ENCODE measurements at regions not wholly inside any gene's neighbourhood (a gene's known extent, or its start where the extent isn't known, plus 50 kb on each side); places are given as distances from the start of the nearest gene placed in this dataset.

- no peak overlapping the region for H3K4me2 ChIP-seq (ENCODE audit: insufficient read depth, low read length)
Observed at GRCh38 chr9:90131568-90131967, 511.1 kb downstream of the DIRAS2 start.

GRCh38 chr9:90132866-90133265, 509.8 kb downstream of the DIRAS2 start:
- no peaks in the 10 kb centered on the region for H3K27me3 ChIP-seq (ENCODE audit: insufficient read depth, low read length)
- no peak for DNase-seq (ENCODE audit: insufficient read length, low spot score, missing footprints)
- H3K4me1 ChIP-seq (ENCODE audit: insufficient read depth, low read length) = no peaks in the 10 kb centered on the region
- no peak overlapping the region for H2AFZ ChIP-seq (ENCODE audit: low read length)
- no peaks in the 10 kb centered on the region for H3K79me2 ChIP-seq (ENCODE audit: insufficient read depth, low read length)
- H3K27ac ChIP-seq (ENCODE audit: low read depth, low read length) = no peak overlapping the region
- no peaks in the 10 kb centered on the region for H3K9me3 ChIP-seq (ENCODE audit: low read depth, low read length)
- TF ChIP-seq CTCF (IDR thresholded peaks at IDR 0.05; ENCODE audit: extremely low read depth, low read depth, low read length) = no peak
- H3K4me3 ChIP-seq (ENCODE audit: insufficient read depth, low read length) = no peak overlapping the region
- H4K20me1 ChIP-seq (ENCODE audit: insufficient read depth, low read length) = no peaks in the 10 kb centered on the region
- no peaks in the 10 kb centered on the region for H3K36me3 ChIP-seq (ENCODE audit: insufficient read depth, low read length)
- no peak overlapping the region for H3K4me2 ChIP-seq (ENCODE audit: insufficient read depth, low read length)

More at GRCh38 chr9:90131568-90131967, 511.1 kb downstream of the DIRAS2 start:
- Histone ChIP-seq H3K4me1 (ENCODE audit: insufficient read depth, low read length) (no peaks in the 10 kb centered on the region), H3K9me3 (ENCODE audit: low read depth, low read length) (no peaks in the 10 kb centered on the region), H3K79me2 (ENCODE audit: insufficient read depth, low read length) (no peaks in the 10 kb centered on the region), H4K20me1 (ENCODE audit: insufficient read depth, low read length) (no peaks in the 10 kb centered on the region), H3K36me3 (ENCODE audit: insufficient read depth, low read length) (no peaks in the 10 kb centered on the region), H2AFZ (ENCODE audit: low read length) (no peak overlapping the region), H3K4me3 (ENCODE audit: insufficient read depth, low read length) (no peak overlapping the region), H3K27me3 (ENCODE audit: insufficient read depth, low read length) (no peaks in the 10 kb centered on the region), H3K27ac (ENCODE audit: low read depth, low read length) (no peak overlapping the region)
- TF ChIP-seq CTCF (IDR thresholded peaks at IDR 0.05; ENCODE audit: extremely low read depth, low read depth, low read length) = no peak
- no peak for DNase-seq (ENCODE audit: insufficient read length, low spot score, missing footprints)

- H3K4me2 ChIP-seq (ENCODE audit: insufficient read depth, low read length) = no peak overlapping the region
- no peak overlapping the region for H3K4me3 ChIP-seq (ENCODE audit: insufficient read depth, low read length)
- H4K20me1 ChIP-seq (ENCODE audit: insufficient read depth, low read length) = no peaks in the 10 kb centered on the region
- H3K36me3 ChIP-seq (ENCODE audit: insufficient read depth, low read length) = no peaks in the 10 kb centered on the region
- H2AFZ ChIP-seq (ENCODE audit: low read length) = no peak overlapping the region
- no peak for DNase-seq (ENCODE audit: insufficient read length, low spot score, missing footprints)
- no peaks in the 10 kb centered on the region for H3K9me3 ChIP-seq (ENCODE audit: low read depth, low read length)
- H3K79me2 ChIP-seq (ENCODE audit: insufficient read depth, low read length) = no peaks in the 10 kb centered on the region
- TF ChIP-seq CTCF (IDR thresholded peaks at IDR 0.05; ENCODE audit: extremely low read depth, low read depth, low read length) = no peak
- H3K4me1 ChIP-seq (ENCODE audit: insufficient read depth, low read length) = no peaks in the 10 kb centered on the region
- H3K27me3 ChIP-seq (ENCODE audit: insufficient read depth, low read length) = no peaks in the 10 kb centered on the region
- no peak overlapping the region for H3K27ac ChIP-seq (ENCODE audit: low read depth, low read length)
Observed at GRCh38 chr9:90137801-90138200, 504.8 kb downstream of the DIRAS2 start.

- Histone ChIP-seq H4K20me1 (ENCODE audit: insufficient read depth, low read length) (no peaks in the 10 kb centered on the region), H3K4me2 (ENCODE audit: insufficient read depth, low read length) (no peak overlapping the region), H3K27ac (ENCODE audit: low read depth, low read length) (no peak overlapping the region), H3K36me3 (ENCODE audit: insufficient read depth, low read length) (no peaks in the 10 kb centered on the region), H3K9me3 (ENCODE audit: low read depth, low read length) (no peaks in the 10 kb centered on the region), H2AFZ (ENCODE audit: low read length) (no peak overlapping the region), H3K79me2 (ENCODE audit: insufficient read depth, low read length) (no peaks in the 10 kb centered on the region), H3K4me1 (ENCODE audit: insufficient read depth, low read length) (no peaks in the 10 kb centered on the region), H3K4me3 (ENCODE audit: insufficient read depth, low read length) (no peak overlapping the region), H3K27me3 (ENCODE audit: insufficient read depth, low read length) (no peaks in the 10 kb centered on the region)
- DNase-seq (ENCODE audit: insufficient read length, low spot score, missing footprints) = no peak
- TF ChIP-seq CTCF (IDR thresholded peaks at IDR 0.05; ENCODE audit: extremely low read depth, low read depth, low read length) = no peak
Observed at GRCh38 chr9:90140131-90140818, 502.3 kb downstream of the DIRAS2 start.
